Bronchial epithelial cell (primary cell): ENCODE measurements at regions not wholly inside any gene's neighbourhood (a gene's known extent, or its start where the extent isn't known, plus 50 kb on each side); places are given as distances from the start of the nearest gene placed in this dataset.
A peak's percentile ranks its signal among the peaks of the same experiment; 100 is the strongest.

Experiments used
- DNase-seq: peaks from one replicate; pipeline ENCODE4 v3.0.0-alpha.2; 2010; ENCODE audit warnings: low read depth
- FAIRE-seq: peaks from 2 replicates; lab custom pipeline; 2011; peaks lifted over from hg19 to GRCh38; lab: Jason Lieb, UNC
- H3K27me3 ChIP-seq: 2 replicates; pipeline ENCODE4 v1.5.1; 2011; ENCODE audit warnings: low read length; ENCODE audit not compliant: control insufficient read depth, insufficient read depth
- H3K36me3 ChIP-seq: 2 replicates; pipeline ENCODE4 v1.5.1; 2011; ENCODE audit warnings: low read length; ENCODE audit not compliant: control insufficient read depth, insufficient read depth
- H3K4me3 ChIP-seq: 2 replicates; pipeline ENCODE4 v1.5.1; 2011; ENCODE audit warnings: mild to moderate bottlenecking, low read depth, low read length, control low read depth
- CTCF ChIP-seq: IDR thresholded peaks from 2 replicates; pipeline ENCODE4 v1.5.1; 2011; ENCODE audit warnings: mild to moderate bottlenecking, moderate library complexity, low read length, control low read depth, inconsistent platforms; ENCODE audit not compliant: insufficient read depth, severe bottlenecking

DNA sequence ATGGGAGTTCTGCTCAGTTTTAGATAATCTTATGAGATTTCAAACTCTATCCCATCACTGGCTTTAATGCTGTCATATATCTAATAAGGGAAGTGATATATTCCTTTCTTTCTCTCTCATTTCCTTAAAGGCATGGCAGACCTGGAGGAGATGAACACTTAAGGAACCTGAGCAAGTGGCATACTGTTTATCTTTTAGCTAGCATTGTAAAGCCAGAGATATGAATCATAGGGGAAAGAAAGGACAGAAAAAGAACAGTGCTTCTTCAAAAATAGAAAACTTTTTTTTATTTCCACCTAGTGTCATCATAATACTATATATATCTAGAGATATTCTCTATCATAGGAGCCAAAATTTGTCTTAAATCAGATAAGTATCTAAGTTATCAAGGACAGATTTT is 68.3 kb upstream of the PSMA6 start:
- FAIRE-seq (no peak), DNase-seq (no peak)
- peaks cover 3% of the 10 kb centered on the region for H3K36me3 ChIP-seq
- H3K4me3 ChIP-seq, result no peak overlapping the region
- H3K27me3 ChIP-seq, result no peaks in the 10 kb centered on the region
- TF ChIP-seq CTCF, result no peak

DNA sequence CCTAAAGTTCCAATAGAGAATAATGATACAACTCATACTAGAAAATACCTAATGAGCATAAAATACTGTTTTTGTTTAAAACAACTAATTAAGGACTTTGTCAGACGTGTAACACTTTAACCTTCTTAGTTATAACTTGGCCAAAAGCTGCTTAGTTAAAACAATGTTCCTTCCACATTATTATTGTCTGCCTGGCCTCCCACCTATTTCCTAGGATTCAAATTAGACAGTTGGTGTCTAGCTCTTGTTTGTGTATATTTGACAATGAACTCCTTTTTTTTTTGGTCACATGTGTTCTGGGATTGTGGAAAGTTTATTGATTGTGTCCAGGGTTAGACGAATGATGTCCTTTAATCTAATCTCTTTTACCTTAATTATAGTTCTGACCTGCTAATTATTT is 67.6 kb upstream of the PSMA6 start:
- H3K4me3 ChIP-seq, result no peak overlapping the region
- no peak for FAIRE-seq

GRCh38 chr14:35229084-35229791 is 62.9 kb upstream of the PSMA6 start:
- Histone ChIP-seq H3K36me3 (no peaks in the 10 kb centered on the region), H3K4me3 (no peak overlapping the region), H3K27me3 (no peaks in the 10 kb centered on the region)
- TF ChIP-seq CTCF, result peak; percentile 22
- DNase-seq (peak; percentile 38), FAIRE-seq (no peak)

More for the DNA sequence above, 67.6 kb upstream of the PSMA6 start:
- no peaks in the 10 kb centered on the region for H3K36me3 ChIP-seq
- H3K27me3 ChIP-seq, result no peaks in the 10 kb centered on the region
- no peak for DNase-seq
- no peak for TF ChIP-seq CTCF

DNA sequence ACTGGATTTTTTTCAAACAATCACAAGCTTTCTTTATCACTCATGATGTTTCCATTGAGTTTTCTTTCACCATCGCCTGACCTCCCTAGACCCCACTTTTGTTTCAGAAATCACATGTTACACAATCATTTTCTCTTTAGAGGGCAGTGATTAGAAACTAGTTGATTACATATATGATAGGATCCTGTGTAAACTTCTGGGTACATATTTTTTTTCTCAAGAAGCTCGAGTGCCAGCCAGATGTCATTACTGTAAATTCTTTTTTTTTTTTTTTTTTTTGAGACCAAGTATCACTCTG is 62.4 kb upstream of the PSMA6 start:
- no peak for DNase-seq
- Histone ChIP-seq H3K36me3 (no peaks in the 10 kb centered on the region), H3K27me3 (no peaks in the 10 kb centered on the region), H3K4me3 (no peak overlapping the region)
- FAIRE-seq, result no peak
- no peak for TF ChIP-seq CTCF

DNA sequence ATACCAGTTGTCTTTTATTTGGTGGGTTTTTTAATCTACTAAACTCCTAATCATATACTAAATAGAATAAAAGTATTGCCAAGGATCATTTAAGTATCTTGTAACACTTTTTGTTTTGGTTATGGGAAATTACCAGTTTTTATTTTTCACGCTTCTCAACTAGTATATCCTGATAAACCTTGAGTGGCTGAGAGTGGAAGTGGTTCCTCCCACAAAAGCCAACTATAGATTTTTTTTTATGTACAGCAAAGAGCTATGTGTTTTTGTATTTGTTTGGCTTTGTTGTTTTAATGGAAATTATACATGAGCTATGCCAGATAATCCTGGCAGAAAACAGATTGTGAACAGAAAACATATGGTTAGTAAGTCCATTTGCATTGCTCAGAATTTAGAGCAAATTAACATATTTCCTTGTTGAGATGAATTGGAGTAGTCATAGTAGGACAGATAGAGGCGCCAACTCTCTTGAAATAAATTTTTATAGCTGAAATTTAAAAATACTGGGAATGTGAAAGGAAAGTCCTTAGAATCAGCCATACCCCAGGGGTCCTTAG is 60.9 kb upstream of the PSMA6 start:
- Histone ChIP-seq H3K36me3 (no peaks in the 10 kb centered on the region), H3K4me3 (no peak overlapping the region), H3K27me3 (no peaks in the 10 kb centered on the region)
- no peak for TF ChIP-seq CTCF
- no peak for DNase-seq
- FAIRE-seq, result no peak
